H1 (cell line): ENCODE measurements at regions not wholly inside any gene's neighbourhood (a gene's known extent, or its start where the extent isn't known, plus 50 kb on each side); places are given as distances from the start of the nearest gene placed in this dataset.

Source experiments
- CTCF ChIA-PET: fragments of 300-600 bp; sonication (Branson Sonifier 250); formaldehyde crosslinking; loops from one replicate; lab custom pipeline; 2021; ENCODE audit not compliant: partially characterized antibody; lab: Charles Lee
- POLR2A ChIA-PET: fragments of 300-600 bp; sonication (Branson Sonifier 250); formaldehyde crosslinking; loops from one replicate; lab custom pipeline; 2021; ENCODE audit warnings: inconsistent platforms; ENCODE audit not compliant: partially characterized antibody; lab: Charles Lee
- DNase-seq, 2 experiments: peaks; one replicate each; pipeline versions ENCODE4 v3.0.0 to v3.0.0-alpha.2; 2010 to 2022; ENCODE audit warnings: low spot score in 2 of 2, low read depth in 1 of 2, mixed read lengths in 1 of 2
- FAIRE-seq: peaks from 2 replicates; lab custom pipeline; 2011; peaks lifted over from hg19 to GRCh38; lab: Jason Lieb, UNC
- H2AFZ ChIP-seq: 2 replicates; pipeline ENCODE4 v1.8.1; 2012; ENCODE audit warnings: low read length, inconsistent platforms
- H2AK5ac ChIP-seq: 2 replicates; pipeline ENCODE4 v1.6.1; 2013; ENCODE audit warnings: low read depth, low read length
- H2BK120ac ChIP-seq: replicated peaks from 2 replicates; pipeline ENCODE3; 2013; ENCODE audit warnings: low read depth, low read length, inconsistent platforms
- H2BK12ac ChIP-seq: 2 replicates; pipeline ENCODE4 v1.6.1; 2013; ENCODE audit warnings: low read depth, low read length
- H2BK15ac ChIP-seq: 2 replicates; pipeline ENCODE4 v1.6.1; 2013; ENCODE audit warnings: low read length
- H2BK20ac ChIP-seq: 2 replicates; pipeline ENCODE4 v1.6.1; 2013; ENCODE audit warnings: low read length
- H2BK5ac ChIP-seq: 2 replicates; pipeline ENCODE4 v1.6.1; 2013; ENCODE audit warnings: low read depth, low read length
- H3K14ac ChIP-seq: 2 replicates; pipeline ENCODE4 v1.6.1; 2013; ENCODE audit warnings: inconsistent platforms; ENCODE audit not compliant: insufficient read length
- H3K18ac ChIP-seq: 2 replicates; pipeline ENCODE4 v1.6.1; 2013; ENCODE audit warnings: low read length; ENCODE audit errors: extremely low read depth
- H3K23ac ChIP-seq: 2 replicates; pipeline ENCODE4 v1.6.1; 2013; ENCODE audit warnings: inconsistent platforms; ENCODE audit not compliant: insufficient read length
- H3K23me2 ChIP-seq: 2 replicates; pipeline ENCODE4 v1.6.1; 2013; ENCODE audit warnings: low read depth, low read length
- H3K27ac ChIP-seq: 2 replicates; pipeline ENCODE4 v1.6.1; 2011; ENCODE audit warnings: low read depth, low read length, inconsistent platforms
- H3K27me3 ChIP-seq, 4 experiments: replicated peaks in 1 of 4; 1 replicate in 1 of 4; 2 replicates in 3 of 4; pipeline versions ENCODE4 v1.6.1 to v1.8.1; 2011 to 2013; ENCODE audit warnings: low read length in 3 of 4, mild to moderate bottlenecking in 3 of 4, inconsistent platforms in 2 of 4, mixed read lengths in 2 of 4, moderate library complexity in 1 of 4; ENCODE audit not compliant: control insufficient read depth in 3 of 4, insufficient read depth in 3 of 4; ENCODE audit errors: extremely low read depth in 1 of 4
- H3K36me3 ChIP-seq, 4 experiments: 2 replicates each; pipeline versions ENCODE4 v1.6.1 to v1.8.1; 2011 to 2013; ENCODE audit warnings: mild to moderate bottlenecking in 4 of 4, low read length in 3 of 4, moderate library complexity in 2 of 4, control low read depth in 1 of 4, inconsistent platforms in 1 of 4; ENCODE audit not compliant: insufficient read depth in 4 of 4, control insufficient read depth in 2 of 4
- H3K4ac ChIP-seq: replicated peaks from 2 replicates; pipeline ENCODE3; 2013; ENCODE audit warnings: low read length, low read depth, mixed read lengths, inconsistent platforms; ENCODE audit not compliant: insufficient read length
- H3K4me1 ChIP-seq, 4 experiments: replicated peaks in 1 of 4; 1 replicate in 1 of 4; 2 replicates in 3 of 4; pipeline versions ENCODE4 v1.6.1 to v1.8.1; 2011 to 2013; ENCODE audit warnings: low read length in 3 of 4, inconsistent platforms in 2 of 4, mixed read lengths in 1 of 4; ENCODE audit not compliant: insufficient read depth in 4 of 4, control insufficient read depth in 3 of 4
- H3K4me2 ChIP-seq, 2 experiments: 2 replicates each; pipeline versions ENCODE4 v1.6.1 to v1.8.1; 2011 to 2013; ENCODE audit warnings: low read depth in 2 of 2, low read length in 2 of 2, control low read depth in 1 of 2, inconsistent platforms in 1 of 2, mild to moderate bottlenecking in 1 of 2; ENCODE audit not compliant: insufficient read depth in 1 of 2
- H3K4me3 ChIP-seq, 4 experiments: fragments of 200-600, 300-600 bp in 1 of 4; sonication (generic), shearing (Covaris generic), sonication (Bioruptor Twin) in 1 of 4; 2 replicates each; pipeline versions ENCODE4 v1.5.1 to v1.8.1; 2011 to 2016; ENCODE audit warnings: low read length in 4 of 4, low read depth in 3 of 4, control low read depth in 2 of 4, inconsistent platforms in 2 of 4, mild to moderate bottlenecking in 2 of 4, mixed read lengths in 1 of 4, moderate library complexity in 1 of 4; ENCODE audit not compliant: insufficient read depth in 2 of 4; ENCODE audit errors: extremely low read depth in 1 of 4
- H3K56ac ChIP-seq: replicated peaks from 2 replicates; pipeline ENCODE3; 2013; ENCODE audit warnings: low read depth, mild to moderate bottlenecking, mixed read lengths, low read length, inconsistent platforms; ENCODE audit not compliant: insufficient read length
- H3K79me1 ChIP-seq: 2 replicates; pipeline ENCODE4 v1.6.1; 2013; ENCODE audit warnings: low read depth, low read length, control low read depth
- H3K79me2 ChIP-seq, 2 experiments: 2 replicates each; pipeline versions ENCODE4 v1.6.1 to v1.8.1; 2012 to 2013; ENCODE audit warnings: low read length in 2 of 2, mild to moderate bottlenecking in 2 of 2, inconsistent platforms in 1 of 2; ENCODE audit not compliant: insufficient read depth in 2 of 2, control insufficient read depth in 1 of 2
- H3K9ac ChIP-seq, 4 experiments: replicated peaks in 1 of 4; 1 replicate in 1 of 4; 2 replicates in 3 of 4; pipeline versions ENCODE4 v1.6.1 to v1.8.1; 2011 to 2013; ENCODE audit warnings: low read depth in 3 of 4, low read length in 3 of 4, control low read depth in 2 of 4, mild to moderate bottlenecking in 2 of 4, moderate library complexity in 2 of 4, inconsistent platforms in 1 of 4; ENCODE audit errors: extremely low read depth in 1 of 4
- H3K9me3 ChIP-seq, 2 experiments: 2 replicates each; pipeline versions ENCODE4 v1.6.1 to v1.8.1; 2012 to 2013; ENCODE audit warnings: mild to moderate bottlenecking in 2 of 2, moderate library complexity in 2 of 2, control low read depth in 1 of 2, inconsistent platforms in 1 of 2, low read depth in 1 of 2, low read length in 1 of 2, mixed read lengths in 1 of 2; ENCODE audit not compliant: insufficient read depth in 2 of 2
- H4K20me1 ChIP-seq, 2 experiments: replicated peaks in 1 of 2; 2 replicates each; pipeline versions ENCODE3 to v1.8.1; 2011 to 2013; ENCODE audit warnings: inconsistent platforms in 2 of 2, low read length in 2 of 2, mild to moderate bottlenecking in 1 of 2; ENCODE audit not compliant: insufficient read depth in 2 of 2, control insufficient read depth in 1 of 2
- H4K5ac ChIP-seq: 2 replicates; pipeline ENCODE4 v1.6.1; 2013; ENCODE audit warnings: low read length, low read depth, mixed read lengths, inconsistent platforms; ENCODE audit not compliant: insufficient read length
- H4K8ac ChIP-seq: 2 replicates; pipeline ENCODE4 v1.8.0; 2013; ENCODE audit warnings: mild to moderate bottlenecking, moderate library complexity, low read length, inconsistent platforms; ENCODE audit not compliant: insufficient read depth; ENCODE audit errors: extremely low read depth
- H4K91ac ChIP-seq: replicated peaks from 2 replicates; pipeline ENCODE3; 2013; ENCODE audit warnings: low read length, mixed read lengths, inconsistent platforms; ENCODE audit not compliant: insufficient read length
- BACH1 ChIP-seq: IDR thresholded peaks from 2 replicates; pipeline ENCODE4 v1.6.1; 2012; ENCODE audit warnings: low read length, improper control_type of control experiment
- CEBPB ChIP-seq: IDR thresholded peaks from 2 replicates; pipeline ENCODE4 v1.6.1; 2012; ENCODE audit warnings: low read depth, low read length
- CTBP2 ChIP-seq: IDR thresholded peaks from 2 replicates; pipeline ENCODE4 v1.7.0; 2011; ENCODE audit warnings: borderline replicate concordance, mild to moderate bottlenecking, moderate library complexity, mixed read lengths, low read length; ENCODE audit not compliant: insufficient read depth, insufficient read length
- GABPA ChIP-seq: IDR thresholded peaks from 2 replicates; pipeline ENCODE4 v1.6.1; 2011; ENCODE audit warnings: mild to moderate bottlenecking, low read length, moderate library complexity, borderline replicate concordance; ENCODE audit not compliant: insufficient read depth
- JUND ChIP-seq: IDR thresholded peaks from 2 replicates; pipeline ENCODE4 v1.6.1; 2011; ENCODE audit warnings: mild to moderate bottlenecking, improper control_type of control experiment, low read length
- PHF8 ChIP-seq: fragments of 200-600 bp; sonication (generic); conservative IDR thresholded peaks from 2 replicates; pipeline ENCODE4 v1.7.1; 2012; ENCODE audit warnings: low read depth, mild to moderate bottlenecking, inconsistent platforms, low read length, moderate library complexity
- SAP30 ChIP-seq: fragments of 300-600 bp; sonication (generic); IDR thresholded peaks from 2 replicates; pipeline ENCODE4 v1.7.1; 2012; ENCODE audit warnings: low read length, moderate library complexity, mild to moderate bottlenecking, inconsistent platforms; ENCODE audit not compliant: insufficient read depth, insufficient replicate concordance
- SIN3A ChIP-seq, 2 experiments: IDR thresholded peaks in 1 of 2; conservative IDR thresholded peaks in 1 of 2; 2 replicates each; pipeline ENCODE4 v1.6.1; 2011 to 2012; ENCODE audit warnings: low read length in 2 of 2, improper control_type of control experiment in 1 of 2, low read depth in 1 of 2, mild to moderate bottlenecking in 1 of 2
- ZNF274 ChIP-seq: IDR thresholded peaks from 2 replicates; pipeline ENCODE4 v1.7.0; 2012; ENCODE audit warnings: low read length, borderline replicate concordance; ENCODE audit errors: extremely low read depth
- TF ChIP-seq, protein P1 (sequence below): IDR thresholded peaks from 2 replicates; pipeline ENCODE4 v1.6.1; 2012; ENCODE audit warnings: inconsistent platforms

DNA sequence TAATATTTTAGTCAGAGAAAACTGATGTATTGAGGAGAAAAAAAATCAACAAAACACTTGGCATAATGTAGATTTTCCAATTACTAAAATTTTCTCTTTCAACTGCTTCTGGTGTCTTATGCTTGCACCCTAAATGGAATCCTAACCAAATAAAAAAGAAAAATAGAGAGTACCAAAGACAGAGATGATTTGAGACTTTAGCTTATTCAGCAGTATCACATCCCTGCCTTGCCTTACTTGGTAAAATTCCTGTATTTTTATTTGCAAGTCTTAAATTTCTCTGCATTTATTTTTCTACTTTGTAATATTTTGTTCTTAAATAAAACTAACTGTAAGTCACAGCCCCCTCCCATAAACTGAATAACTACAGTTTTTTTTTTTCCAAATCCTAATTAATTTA, 950.5 kb upstream of the INTU start:
- H3K27me3 ChIP-seq: no peaks in the 10 kb centered on the region
- H3K4me2 ChIP-seq: no peak overlapping the region
- ChIA-PET CTCF (interaction anchor here (0.6 kb wide), 1 partner anchor 94 kb away, joined by 3 read pairs; no protein-coding TSS in a partner anchor), POLR2A (no interaction called here)
- no peak overlapping the region for H2AK5ac ChIP-seq
- no peaks in the 10 kb centered on the region for H4K20me1 ChIP-seq
- no peaks in the 10 kb centered on the region for H3K4me1 ChIP-seq
- H3K36me3 ChIP-seq: no peaks in the 10 kb centered on the region
- no peak overlapping the region for H4K91ac ChIP-seq
- H3K18ac ChIP-seq: no peak overlapping the region
- H3K14ac ChIP-seq: no peak overlapping the region
- no peaks in the 10 kb centered on the region for H3K9me3 ChIP-seq
- H2BK15ac ChIP-seq: no peak overlapping the region
- H3K79me2 ChIP-seq: no peaks in the 10 kb centered on the region
- no peak overlapping the region for H3K23ac ChIP-seq
- H3K27ac ChIP-seq: no peak overlapping the region
- no peaks in the 10 kb centered on the region for H3K79me1 ChIP-seq
- no peak for DNase-seq
- no peak for FAIRE-seq
- no peak overlapping the region for H3K9ac ChIP-seq
- no peaks in the 10 kb centered on the region for H3K23me2 ChIP-seq
- no peak overlapping the region for H2BK20ac ChIP-seq
- no peak overlapping the region for H2BK120ac ChIP-seq
- H2BK5ac ChIP-seq: no peak overlapping the region
- no peak overlapping the region for H3K56ac ChIP-seq
- no peak overlapping the region for H2BK12ac ChIP-seq
- no peak overlapping the region for H4K8ac ChIP-seq
- no peak overlapping the region for H3K4ac ChIP-seq
- H3K4me3 ChIP-seq: no peak overlapping the region
- no peak overlapping the region for H4K5ac ChIP-seq
- no peak overlapping the region for H2AFZ ChIP-seq
- no peak for TF ChIP-seq SAP30
- TF ChIP-seq CEBPB: no peak
- TF ChIP-seq PHF8: no peak
- no peak for TF ChIP-seq ZNF274
- no peak for TF ChIP-seq GABPA
- TF ChIP-seq JUND: no peak
- TF ChIP-seq SIN3A (conservative IDR thresholded peaks at IDR 0.05 in 1 of 2, IDR thresholded peaks at IDR 0.05 in 1 of 2; ENCODE audit: low read depth in 1 of 2, low read length in 2 of 2): no peak
- TF ChIP-seq CTBP2: no peak
- TF ChIP-seq, protein P1, sequence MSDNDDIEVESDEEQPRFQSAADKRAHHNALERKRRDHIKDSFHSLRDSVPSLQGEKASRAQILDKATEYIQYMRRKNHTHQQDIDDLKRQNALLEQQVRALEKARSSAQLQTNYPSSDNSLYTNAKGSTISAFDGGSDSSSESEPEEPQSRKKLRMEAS: no peak
- no peak for TF ChIP-seq BACH1
